ENCODE measurements at regions not wholly inside any gene's neighbourhood (a gene's known extent, or its start where the extent isn't known, plus 50 kb on each side); places are given as distances from the start of the nearest gene placed in this dataset.

- TF ChIP-seq CTCF (conservative IDR thresholded peaks at IDR 0.05; ENCODE audit: low read depth, low read length): no peak
- no peak for TF ChIP-seq EZH2 (IDR thresholded peaks at IDR 0.05; ENCODE audit: low read length, unreplicated experiment)
- no peak for TF ChIP-seq EZH2phosphoT487 (IDR thresholded peaks at IDR 0.05; ENCODE audit: borderline replicate concordance, low read length)
- Histone ChIP-seq H4K20me1 (ENCODE audit: low read length) (no peaks in the 10 kb centered on the region), H3K4me1 (ENCODE audit: insufficient read depth, low read length) (no peaks in the 10 kb centered on the region), H3K9me2 (replicated peaks; ENCODE audit: low read length) (no peaks in the 10 kb centered on the region), H3K36me3 (ENCODE audit: low read depth, low read length) (no peaks in the 10 kb centered on the region), H3K9ac (ENCODE audit: low read length) (no peak overlapping the region), H2AFZ (ENCODE audit: low read length) (no peak overlapping the region), H3K27me3 (ENCODE audit: low read length) (no peaks in the 10 kb centered on the region), H3K9me3 (ENCODE audit: low read length) (no peaks in the 10 kb centered on the region), H3K4me2 (ENCODE audit: low read length) (no peak overlapping the region), H3K27ac (ENCODE audit: low read length) (no peak overlapping the region), H3K4me3 (ENCODE audit: low read length) (no peak overlapping the region), H3F3A (ENCODE audit: low read length, unreplicated experiment) (no peaks in the 10 kb centered on the region), H3K79me2 (ENCODE audit: low read length) (no peaks in the 10 kb centered on the region)
- intact Hi-C loops (cut with micrococcal nuclease): no loop called here
- no TSS peak for BruUV-seq (replicated peaks)
- DNase-seq (no peak), ATAC-seq (no peak)
- CTCF ChIA-PET: no interaction called here
- POLR2A ChIA-PET (ENCODE audit: unreplicated experiment): no interaction called here
Measured at GRCh38 chr10:130559547-130559880, 423.3 kb downstream of the GLRX3 start.

GRCh38 chr10:130560116-130560515, 423.9 kb downstream of the GLRX3 start:
- H2AFZ ChIP-seq (ENCODE audit: low read length): no peak overlapping the region
- H3K4me2 ChIP-seq (ENCODE audit: low read length): no peak overlapping the region
- H3K9me3 ChIP-seq (ENCODE audit: low read length): no peaks in the 10 kb centered on the region
- no TSS peak for BruUV-seq (replicated peaks)
- H3K9me2 ChIP-seq (replicated peaks; ENCODE audit: low read length): no peaks in the 10 kb centered on the region
- POLR2A ChIA-PET (ENCODE audit: unreplicated experiment): no interaction called here
- CTCF ChIA-PET: no interaction called here
- H3K27ac ChIP-seq (ENCODE audit: low read length): no peak overlapping the region
- H3K27me3 ChIP-seq (ENCODE audit: low read length): no peaks in the 10 kb centered on the region
- intact Hi-C loops (cut with micrococcal nuclease): no loop called here
- DNase-seq (no peak), ATAC-seq (no peak)
- TF ChIP-seq EZH2 (IDR thresholded peaks at IDR 0.05; ENCODE audit: low read length, unreplicated experiment): no peak
- no peak for TF ChIP-seq EZH2phosphoT487 (IDR thresholded peaks at IDR 0.05; ENCODE audit: borderline replicate concordance, low read length)
- no peak for TF ChIP-seq CTCF (conservative IDR thresholded peaks at IDR 0.05; ENCODE audit: low read depth, low read length)
- H3K9ac ChIP-seq (ENCODE audit: low read length): no peak overlapping the region
- no peaks in the 10 kb centered on the region for H4K20me1 ChIP-seq (ENCODE audit: low read length)
- no peak overlapping the region for H3K4me3 ChIP-seq (ENCODE audit: low read length)
- H3F3A ChIP-seq (ENCODE audit: low read length, unreplicated experiment): no peaks in the 10 kb centered on the region
- no peaks in the 10 kb centered on the region for H3K36me3 ChIP-seq (ENCODE audit: low read depth, low read length)
- no peaks in the 10 kb centered on the region for H3K4me1 ChIP-seq (ENCODE audit: insufficient read depth, low read length)
- H3K79me2 ChIP-seq (ENCODE audit: low read length): no peaks in the 10 kb centered on the region

GRCh38 chr10:130560573-130560972, 424.4 kb downstream of the GLRX3 start:
- ChIA-PET CTCF (no interaction called here), POLR2A (ENCODE audit: unreplicated experiment) (no interaction called here)
- Histone ChIP-seq H3K4me2 (ENCODE audit: low read length) (no peak overlapping the region), H3K9me2 (replicated peaks; ENCODE audit: low read length) (no peaks in the 10 kb centered on the region), H3K9me3 (ENCODE audit: low read length) (no peaks in the 10 kb centered on the region), H3K36me3 (ENCODE audit: low read depth, low read length) (no peaks in the 10 kb centered on the region), H3K4me1 (ENCODE audit: insufficient read depth, low read length) (no peaks in the 10 kb centered on the region), H3K9ac (ENCODE audit: low read length) (no peak overlapping the region), H3K4me3 (ENCODE audit: low read length) (no peak overlapping the region), H3F3A (ENCODE audit: low read length, unreplicated experiment) (no peaks in the 10 kb centered on the region), H3K27ac (ENCODE audit: low read length) (no peak overlapping the region), H2AFZ (ENCODE audit: low read length) (no peak overlapping the region), H3K79me2 (ENCODE audit: low read length) (no peaks in the 10 kb centered on the region), H4K20me1 (ENCODE audit: low read length) (no peaks in the 10 kb centered on the region), H3K27me3 (ENCODE audit: low read length) (no peaks in the 10 kb centered on the region)
- TF ChIP-seq EZH2 (IDR thresholded peaks at IDR 0.05; ENCODE audit: low read length, unreplicated experiment) (no peak), EZH2phosphoT487 (IDR thresholded peaks at IDR 0.05; ENCODE audit: borderline replicate concordance, low read length) (no peak), CTCF (conservative IDR thresholded peaks at IDR 0.05; ENCODE audit: low read depth, low read length) (no peak)
- ATAC-seq: no peak
- intact Hi-C loops (cut with micrococcal nuclease): no loop called here
- no peak for DNase-seq
- no TSS peak for BruUV-seq (replicated peaks)
